Astrocyte (in vitro differentiated cells and primary cell): ENCODE measurements at regions not wholly inside any gene's neighbourhood (a gene's known extent, or its start where the extent isn't known, plus 50 kb on each side); places are given as distances from the start of the nearest gene placed in this dataset.

Experiments used
- CTCF ChIP-seq: IDR thresholded peaks from 2 replicates; pipeline ENCODE4 v1.5.1; 2011; ENCODE audit warnings: low read depth, mild to moderate bottlenecking, inconsistent platforms, low read length, moderate library complexity; ENCODE audit not compliant: insufficient read depth
- EZH2 ChIP-seq: IDR thresholded peaks from 2 replicates; pipeline ENCODE4 v1.6.1; 2012; ENCODE audit warnings: mild to moderate bottlenecking, low read length, inconsistent platforms; ENCODE audit not compliant: insufficient read depth

GRCh38 chr4:110926841-110927400 is 304.0 kb upstream of the PITX2 start:
- no peak for TF ChIP-seq CTCF
- TF ChIP-seq EZH2 = no peak
